A549 (cell line): ENCODE measurements at regions not wholly inside any gene's neighbourhood (a gene's known extent, or its start where the extent isn't known, plus 50 kb on each side); places are given as distances from the start of the nearest gene placed in this dataset.

Experiments
- ATAC-seq, 2 experiments: fragments of 200-7000 bp in 1 of 2; fragments of >200 bp in 1 of 2; cut with Nextera tagmentation in 1 of 2; cut with Tn5 transposase in 1 of 2; 3 replicates each; pipeline versions ENCODE4 v1.8.0 to v1.9.1; 2018 to 2020; ENCODE audit warnings: mild to moderate bottlenecking in 1 of 2, moderate library complexity in 1 of 2
- CTCF ChIA-PET: fragments of 300-600 bp; sonication (Branson Sonifier 250); formaldehyde crosslinking; extraction: SDS; loops from one replicate; lab custom pipeline; 2021; ENCODE audit warnings: antibody characterized with exemption, inconsistent platforms; lab: Yijun Ruan, JAX
- POLR2A ChIA-PET: fragments of 350-600 bp; formaldehyde crosslinking; extraction: SDS; loops from one replicate; lab custom pipeline; 2021; ENCODE audit warnings: antibody characterized with exemption, inconsistent platforms; lab: Yijun Ruan, JAX
- DNase-seq, 2 experiments: peaks; one replicate each; pipeline versions ENCODE4 v3.0.0 to v3.0.0-alpha.2; 2011 to 2016; ENCODE audit warnings: low read depth in 1 of 2, low spot score in 1 of 2
- FAIRE-seq: peaks from 2 replicates; lab custom pipeline; 2011; peaks lifted over from hg19 to GRCh38; lab: Jason Lieb, UNC
- H3K27ac ChIP-seq, 2 experiments: fragments of >200 bp; sonication (Bioruptor Twin); formaldehyde crosslinking; 3 replicates each; pipeline ENCODE4 v1.5.1; 2016 to 2017
- H3K4me1 ChIP-seq: fragments of >200 bp; sonication (Bioruptor Twin); formaldehyde crosslinking; 3 replicates; pipeline ENCODE4 v1.6.1; 2016
- H3K4me2 ChIP-seq: fragments of >200 bp; sonication (Bioruptor Twin); formaldehyde crosslinking; 3 replicates; pipeline ENCODE4 v1.6.1; 2016
- H3K4me3 ChIP-seq: fragments of >200 bp; sonication (Bioruptor Twin); formaldehyde crosslinking; 3 replicates; pipeline ENCODE4 v1.5.1; 2016
- H3K9me3 ChIP-seq: fragments of >200 bp; sonication (Bioruptor Twin); formaldehyde crosslinking; 3 replicates; pipeline ENCODE4 v1.6.1; 2016
- ATOH8 ChIP-seq: fragments of 250-450 bp; sonication (Bioruptor Pico); IDR thresholded peaks from 2 replicates; pipeline ENCODE4 v1.5.0; 2020; ENCODE audit warnings: low read depth, mild to moderate bottlenecking, moderate library complexity
- BHLHE40 ChIP-seq: IDR thresholded peaks from 2 replicates; pipeline ENCODE4 v1.6.1; 2012; ENCODE audit warnings: low read depth, low read length, inconsistent platforms
- CHD4 ChIP-seq: fragments of 200-600 bp; sonication (generic); IDR thresholded peaks from 2 replicates; pipeline ENCODE4 v1.6.1; 2016; ENCODE audit warnings: antibody characterized with exemption, mild to moderate bottlenecking, borderline replicate concordance
- CTCF ChIP-seq: fragments of >200 bp; sonication (Bioruptor Twin); formaldehyde crosslinking; IDR thresholded peaks from 3 replicates; pipeline ENCODE4 v1.5.1; 2016
- EHF ChIP-seq: fragments of 250-450 bp; sonication (Bioruptor Pico); IDR thresholded peaks from 2 replicates; pipeline ENCODE4 v1.5.0; 2020; ENCODE audit warnings: mild to moderate bottlenecking
- ELK1 ChIP-seq: fragments of 150-350 bp; IDR thresholded peaks from 2 replicates; pipeline ENCODE4 v1.6.1; 2014; ENCODE audit warnings: low read depth, mild to moderate bottlenecking, low read length
- EP300 ChIP-seq, 2 experiments: fragments of >200 bp; sonication (Bioruptor Twin); formaldehyde crosslinking; IDR thresholded peaks; 2 replicates in 1 of 2; 3 replicates in 1 of 2; pipeline ENCODE4 v1.6.1; 2016 to 2017
- ESRRA ChIP-seq: fragments of 150-350 bp; IDR thresholded peaks from 2 replicates; pipeline ENCODE4 v1.6.1; 2014; ENCODE audit warnings: mild to moderate bottlenecking, low read length, borderline replicate concordance
- FOSB ChIP-seq: fragments of 250-450 bp; sonication (Bioruptor Pico); IDR thresholded peaks from 2 replicates; pipeline ENCODE4 v1.5.0; 2020; ENCODE audit warnings: mild to moderate bottlenecking, moderate library complexity
- FOSL2 ChIP-seq, 2 experiments: fragments of 450-650 bp in 1 of 2; fragments of >200 bp in 1 of 2; sonication (Bioruptor Twin) in 1 of 2; formaldehyde crosslinking; IDR thresholded peaks; 2 replicates each; pipeline versions ENCODE4 v1.5.0 to v1.6.1; 2016 to 2020; ENCODE audit warnings: mild to moderate bottlenecking in 1 of 2, moderate library complexity in 1 of 2
- GATA3 ChIP-seq: IDR thresholded peaks from 2 replicates; pipeline ENCODE4 v1.6.1; 2012; ENCODE audit warnings: borderline replicate concordance
- HDAC2 ChIP-seq: fragments of 200-600 bp; sonication (generic); IDR thresholded peaks from 2 replicates; pipeline ENCODE4 v1.6.1; 2016
- HOXB13 ChIP-seq: fragments of 250-450 bp; sonication (Bioruptor Pico); IDR thresholded peaks from 2 replicates; pipeline ENCODE4 v1.5.0; 2020; ENCODE audit warnings: low read depth, mild to moderate bottlenecking, moderate library complexity
- HOXB5 ChIP-seq: fragments of 250-450 bp; sonication (Bioruptor Pico); IDR thresholded peaks from 2 replicates; pipeline ENCODE4 v1.5.0; 2020; ENCODE audit warnings: mild to moderate bottlenecking, moderate library complexity
- JUN ChIP-seq, 2 experiments: fragments of >200 bp; sonication (Bioruptor Twin); formaldehyde crosslinking; IDR thresholded peaks; 2 replicates in 1 of 2; 3 replicates in 1 of 2; pipeline ENCODE4 v1.6.1; 2016 to 2017
- JUNB ChIP-seq: fragments of >200 bp; sonication (Bioruptor Twin); formaldehyde crosslinking; IDR thresholded peaks from 2 replicates; pipeline ENCODE4 v1.6.1; 2016
- MAZ ChIP-seq: fragments of 150-350 bp; IDR thresholded peaks from 2 replicates; pipeline ENCODE4 v1.6.1; 2014; ENCODE audit warnings: antibody characterized with exemption, low read depth, low read length, borderline replicate concordance
- MYC ChIP-seq: IDR thresholded peaks from 2 replicates; pipeline ENCODE4 v1.6.1; 2012; ENCODE audit warnings: mild to moderate bottlenecking, inconsistent platforms, low read length, improper control_type of control experiment, borderline replicate concordance
- NR3C1 ChIP-seq: fragments of >200 bp; sonication (Bioruptor Twin); formaldehyde crosslinking; IDR thresholded peaks from 3 replicates; pipeline ENCODE4 v1.6.1; 2017
- PBX3 ChIP-seq: IDR thresholded peaks from 2 replicates; pipeline ENCODE4 v1.6.1; 2012
- PHF8 ChIP-seq: fragments of 200-600 bp; sonication (generic); IDR thresholded peaks from 2 replicates; pipeline ENCODE4 v1.6.1; 2016; ENCODE audit warnings: low read depth, mild to moderate bottlenecking, antibody characterized with exemption, moderate library complexity, borderline replicate concordance
- POLR2A ChIP-seq: IDR thresholded peaks from 2 replicates; pipeline ENCODE4 v1.6.1; 2012; ENCODE audit warnings: mild to moderate bottlenecking, low read length
- POLR2AphosphoS2 ChIP-seq: conservative IDR thresholded peaks from 2 replicates; pipeline ENCODE4 v1.6.1; 2012; ENCODE audit warnings: low read length, improper control_type of control experiment, inconsistent platforms
- RAD21 ChIP-seq, 2 experiments: fragments of >200 bp in 1 of 2; sonication (Bioruptor Twin) in 1 of 2; formaldehyde crosslinking in 1 of 2; IDR thresholded peaks in 1 of 2; conservative IDR thresholded peaks in 1 of 2; 2 replicates in 1 of 2; 3 replicates in 1 of 2; pipeline ENCODE4 v1.6.1; 2012 to 2018; ENCODE audit warnings: inconsistent platforms in 1 of 2
- RARB ChIP-seq: fragments of 250-450 bp; sonication (Bioruptor Pico); IDR thresholded peaks from 2 replicates; pipeline ENCODE4 v1.8.0; 2021; ENCODE audit warnings: mild to moderate bottlenecking, moderate library complexity
- RCOR1 ChIP-seq: fragments of 150-350 bp; IDR thresholded peaks from 2 replicates; pipeline ENCODE4 v1.6.1; 2014; ENCODE audit warnings: antibody characterized with exemption, low read length, low read depth
- RFX5 ChIP-seq: fragments of 450-650 bp; IDR thresholded peaks from 2 replicates; pipeline ENCODE4 v1.7.1; 2014; ENCODE audit warnings: antibody characterized with exemption, mild to moderate bottlenecking, moderate library complexity
- SREBF2 ChIP-seq: fragments of 450-650 bp; IDR thresholded peaks from 2 replicates; pipeline ENCODE4 v1.6.1; 2014; ENCODE audit warnings: mild to moderate bottlenecking, moderate library complexity
- TFCP2L1 ChIP-seq: fragments of 250-450 bp; sonication (Bioruptor Pico); IDR thresholded peaks from 2 replicates; pipeline ENCODE4 v1.5.0; 2021; ENCODE audit warnings: mild to moderate bottlenecking
- USF2 ChIP-seq: fragments of 450-650 bp; IDR thresholded peaks from 2 replicates; pipeline ENCODE4 v1.6.1; 2014; ENCODE audit warnings: antibody characterized with exemption
- ZC3H11A ChIP-seq: fragments of 450-650 bp; IDR thresholded peaks from 2 replicates; pipeline ENCODE4 v1.6.1; 2014; ENCODE audit warnings: antibody characterized with exemption, mild to moderate bottlenecking
- WGBS: methylation state at CpG from one replicate; pipeline ENCODE4 v1.1.6; 2017; ENCODE audit errors: missing lambda C conversion rate; 5-methylcytosine and 5-hydroxymethylcytosine counted together

GRCh38 chr12:5364036-5364770, 67.7 kb upstream of the NTF3 start:
- ATAC-seq (no peak), DNase-seq (no peak), FAIRE-seq (no peak)
- ChIA-PET CTCF (no interaction called here), POLR2A (no interaction called here)
- WGBS: 11% methylated on average over 5 of the region's 5 CpGs
- H3K4me1 ChIP-seq: no peaks in the 10 kb centered on the region
- H3K27ac ChIP-seq: no peak overlapping the region
- H3K4me3 ChIP-seq: no peak overlapping the region
- H3K9me3 ChIP-seq: no peaks in the 10 kb centered on the region
- no peak overlapping the region for H3K4me2 ChIP-seq
- no peak for TF ChIP-seq JUNB
- TF ChIP-seq NR3C1: no peak
- TF ChIP-seq SREBF2: no peak
- TF ChIP-seq ZC3H11A: no peak
- TF ChIP-seq, all 56 proteins: peak for 0

- no peak overlapping the region for H3K4me2 ChIP-seq
- H3K4me3 ChIP-seq: no peak overlapping the region
- TF ChIP-seq HOXB5 (CRISPR knock-in tag) (no peak), HDAC2 (no peak), SREBF2 (no peak), EHF (no peak), ESRRA (no peak), PBX3 (no peak), RAD21 (conservative IDR thresholded peaks at IDR 0.05 in 1 of 2, IDR thresholded peaks at IDR 0.05 in 1 of 2) (no peak), JUNB (no peak), MYC (no peak), BHLHE40 (no peak), POLR2AphosphoS2 (no peak), GATA3 (no peak)
- TF ChIP-seq, all 56 proteins: peak for 0
- FAIRE-seq (no peak), ATAC-seq (no peak), DNase-seq (no peak)
- no peaks in the 10 kb centered on the region for H3K9me3 ChIP-seq
- no peaks in the 10 kb centered on the region for H3K4me1 ChIP-seq
- ChIA-PET POLR2A (no interaction called here), CTCF (no interaction called here)
- WGBS: 4% methylated on average over 6 of the region's 6 CpGs
- H3K27ac ChIP-seq: no peak overlapping the region
These were observed 62.6 kb upstream of the NTF3 start for GRCh38 chr12:5369298-5369697.

- Histone ChIP-seq H3K4me1 (no peaks in the 10 kb centered on the region), H3K9me3 (no peaks in the 10 kb centered on the region), H3K4me3 (no peak overlapping the region), H3K4me2 (no peak overlapping the region), H3K27ac (no peak overlapping the region)
- ATAC-seq (no peak), DNase-seq (no peak), FAIRE-seq (no peak)
- WGBS: 23% methylated on average over 3 of the region's 3 CpGs
- ChIA-PET POLR2A (no interaction called here), CTCF (no interaction called here)
- TF ChIP-seq USF2 (no peak), RCOR1 (no peak), HOXB13 (no peak), POLR2A (no peak), TFCP2L1 (CRISPR knock-in tag) (no peak), FOSL2 (IDR thresholded peaks at IDR 0.05) (no peak), FOSL2 (CRISPR knock-in tag; IDR thresholded peaks at IDR 0.05) (no peak), RFX5 (no peak), ELK1 (no peak), RARB (CRISPR knock-in tag) (no peak), FOSB (CRISPR knock-in tag) (no peak), CHD4 (no peak), JUN (IDR thresholded peaks at IDR 0.05) (no peak), ATOH8 (CRISPR knock-in tag) (no peak), EP300 (IDR thresholded peaks at IDR 0.05) (no peak), PHF8 (no peak), MAZ (no peak), JUNB (no peak), GATA3 (no peak), CTCF (no peak)
These were observed 60.3 kb upstream of the NTF3 start for GRCh38 chr12:5371631-5372030.
